ENCODE measurements at regions not wholly inside any gene's neighbourhood (a gene's known extent, or its start where the extent isn't known, plus 50 kb on each side); places are given as distances from the start of the nearest gene placed in this dataset.

- TF ChIP-seq POLR2A (IDR thresholded peaks at IDR 0.05) (no peak), CTCF (IDR thresholded peaks at IDR 0.05) (no peak)
Measured at GRCh38 chr12:19999805-20000138, 368.6 kb upstream of the PDE3A start.
